H1 (cell line): ENCODE measurements at regions not wholly inside any gene's neighbourhood (a gene's known extent, or its start where the extent isn't known, plus 50 kb on each side); places are given as distances from the start of the nearest gene placed in this dataset.

Experiments used
- CTCF ChIA-PET: fragments of 300-600 bp; sonication (Branson Sonifier 250); formaldehyde crosslinking; loops from one replicate; lab custom pipeline; 2021; ENCODE audit not compliant: partially characterized antibody; lab: Charles Lee
- POLR2A ChIA-PET: fragments of 300-600 bp; sonication (Branson Sonifier 250); formaldehyde crosslinking; loops from one replicate; lab custom pipeline; 2021; ENCODE audit warnings: inconsistent platforms; ENCODE audit not compliant: partially characterized antibody; lab: Charles Lee
- DNase-seq, 2 experiments: peaks; one replicate each; pipeline versions ENCODE4 v3.0.0 to v3.0.0-alpha.2; 2010 to 2022; ENCODE audit warnings: low spot score in 2 of 2, low read depth in 1 of 2, mixed read lengths in 1 of 2
- FAIRE-seq: peaks from 2 replicates; lab custom pipeline; 2011; peaks lifted over from hg19 to GRCh38; lab: Jason Lieb, UNC
- H2AFZ ChIP-seq: 2 replicates; pipeline ENCODE4 v1.8.1; 2012; ENCODE audit warnings: low read length, inconsistent platforms
- H2AK5ac ChIP-seq: 2 replicates; pipeline ENCODE4 v1.6.1; 2013; ENCODE audit warnings: low read depth, low read length
- H2BK120ac ChIP-seq: replicated peaks from 2 replicates; pipeline ENCODE3; 2013; ENCODE audit warnings: low read depth, low read length, inconsistent platforms
- H2BK12ac ChIP-seq: 2 replicates; pipeline ENCODE4 v1.6.1; 2013; ENCODE audit warnings: low read depth, low read length
- H2BK15ac ChIP-seq: 2 replicates; pipeline ENCODE4 v1.6.1; 2013; ENCODE audit warnings: low read length
- H2BK20ac ChIP-seq: 2 replicates; pipeline ENCODE4 v1.6.1; 2013; ENCODE audit warnings: low read length
- H2BK5ac ChIP-seq: 2 replicates; pipeline ENCODE4 v1.6.1; 2013; ENCODE audit warnings: low read depth, low read length
- H3K14ac ChIP-seq: 2 replicates; pipeline ENCODE4 v1.6.1; 2013; ENCODE audit warnings: inconsistent platforms; ENCODE audit not compliant: insufficient read length
- H3K18ac ChIP-seq: 2 replicates; pipeline ENCODE4 v1.6.1; 2013; ENCODE audit warnings: low read length; ENCODE audit errors: extremely low read depth
- H3K23ac ChIP-seq: 2 replicates; pipeline ENCODE4 v1.6.1; 2013; ENCODE audit warnings: inconsistent platforms; ENCODE audit not compliant: insufficient read length
- H3K23me2 ChIP-seq: 2 replicates; pipeline ENCODE4 v1.6.1; 2013; ENCODE audit warnings: low read depth, low read length
- H3K27ac ChIP-seq: 2 replicates; pipeline ENCODE4 v1.6.1; 2011; ENCODE audit warnings: low read depth, low read length, inconsistent platforms
- H3K27me3 ChIP-seq, 4 experiments: replicated peaks in 1 of 4; 1 replicate in 1 of 4; 2 replicates in 3 of 4; pipeline versions ENCODE4 v1.6.1 to v1.8.1; 2011 to 2013; ENCODE audit warnings: low read length in 3 of 4, mild to moderate bottlenecking in 3 of 4, inconsistent platforms in 2 of 4, mixed read lengths in 2 of 4, moderate library complexity in 1 of 4; ENCODE audit not compliant: control insufficient read depth in 3 of 4, insufficient read depth in 3 of 4; ENCODE audit errors: extremely low read depth in 1 of 4
- H3K36me3 ChIP-seq, 4 experiments: 2 replicates each; pipeline versions ENCODE4 v1.6.1 to v1.8.1; 2011 to 2013; ENCODE audit warnings: mild to moderate bottlenecking in 4 of 4, low read length in 3 of 4, moderate library complexity in 2 of 4, control low read depth in 1 of 4, inconsistent platforms in 1 of 4; ENCODE audit not compliant: insufficient read depth in 4 of 4, control insufficient read depth in 2 of 4
- H3K4ac ChIP-seq: replicated peaks from 2 replicates; pipeline ENCODE3; 2013; ENCODE audit warnings: low read length, low read depth, mixed read lengths, inconsistent platforms; ENCODE audit not compliant: insufficient read length
- H3K4me1 ChIP-seq, 4 experiments: replicated peaks in 1 of 4; 1 replicate in 1 of 4; 2 replicates in 3 of 4; pipeline versions ENCODE4 v1.6.1 to v1.8.1; 2011 to 2013; ENCODE audit warnings: low read length in 3 of 4, inconsistent platforms in 2 of 4, mixed read lengths in 1 of 4; ENCODE audit not compliant: insufficient read depth in 4 of 4, control insufficient read depth in 3 of 4
- H3K4me2 ChIP-seq, 2 experiments: 2 replicates each; pipeline versions ENCODE4 v1.6.1 to v1.8.1; 2011 to 2013; ENCODE audit warnings: low read depth in 2 of 2, low read length in 2 of 2, control low read depth in 1 of 2, inconsistent platforms in 1 of 2, mild to moderate bottlenecking in 1 of 2; ENCODE audit not compliant: insufficient read depth in 1 of 2
- H3K4me3 ChIP-seq, 4 experiments: fragments of 200-600, 300-600 bp in 1 of 4; sonication (generic), shearing (Covaris generic), sonication (Bioruptor Twin) in 1 of 4; 2 replicates each; pipeline versions ENCODE4 v1.5.1 to v1.8.1; 2011 to 2016; ENCODE audit warnings: low read length in 4 of 4, low read depth in 3 of 4, control low read depth in 2 of 4, inconsistent platforms in 2 of 4, mild to moderate bottlenecking in 2 of 4, mixed read lengths in 1 of 4, moderate library complexity in 1 of 4; ENCODE audit not compliant: insufficient read depth in 2 of 4; ENCODE audit errors: extremely low read depth in 1 of 4
- H3K56ac ChIP-seq: replicated peaks from 2 replicates; pipeline ENCODE3; 2013; ENCODE audit warnings: low read depth, mild to moderate bottlenecking, mixed read lengths, low read length, inconsistent platforms; ENCODE audit not compliant: insufficient read length
- H3K79me1 ChIP-seq: 2 replicates; pipeline ENCODE4 v1.6.1; 2013; ENCODE audit warnings: low read depth, low read length, control low read depth
- H3K79me2 ChIP-seq, 2 experiments: 2 replicates each; pipeline versions ENCODE4 v1.6.1 to v1.8.1; 2012 to 2013; ENCODE audit warnings: low read length in 2 of 2, mild to moderate bottlenecking in 2 of 2, inconsistent platforms in 1 of 2; ENCODE audit not compliant: insufficient read depth in 2 of 2, control insufficient read depth in 1 of 2
- H3K9ac ChIP-seq, 4 experiments: replicated peaks in 1 of 4; 1 replicate in 1 of 4; 2 replicates in 3 of 4; pipeline versions ENCODE4 v1.6.1 to v1.8.1; 2011 to 2013; ENCODE audit warnings: low read depth in 3 of 4, low read length in 3 of 4, control low read depth in 2 of 4, mild to moderate bottlenecking in 2 of 4, moderate library complexity in 2 of 4, inconsistent platforms in 1 of 4; ENCODE audit errors: extremely low read depth in 1 of 4
- H3K9me3 ChIP-seq, 2 experiments: 2 replicates each; pipeline versions ENCODE4 v1.6.1 to v1.8.1; 2012 to 2013; ENCODE audit warnings: mild to moderate bottlenecking in 2 of 2, moderate library complexity in 2 of 2, control low read depth in 1 of 2, inconsistent platforms in 1 of 2, low read depth in 1 of 2, low read length in 1 of 2, mixed read lengths in 1 of 2; ENCODE audit not compliant: insufficient read depth in 2 of 2
- H4K20me1 ChIP-seq, 2 experiments: replicated peaks in 1 of 2; 2 replicates each; pipeline versions ENCODE3 to v1.8.1; 2011 to 2013; ENCODE audit warnings: inconsistent platforms in 2 of 2, low read length in 2 of 2, mild to moderate bottlenecking in 1 of 2; ENCODE audit not compliant: insufficient read depth in 2 of 2, control insufficient read depth in 1 of 2
- H4K5ac ChIP-seq: 2 replicates; pipeline ENCODE4 v1.6.1; 2013; ENCODE audit warnings: low read length, low read depth, mixed read lengths, inconsistent platforms; ENCODE audit not compliant: insufficient read length
- H4K8ac ChIP-seq: 2 replicates; pipeline ENCODE4 v1.8.0; 2013; ENCODE audit warnings: mild to moderate bottlenecking, moderate library complexity, low read length, inconsistent platforms; ENCODE audit not compliant: insufficient read depth; ENCODE audit errors: extremely low read depth
- H4K91ac ChIP-seq: replicated peaks from 2 replicates; pipeline ENCODE3; 2013; ENCODE audit warnings: low read length, mixed read lengths, inconsistent platforms; ENCODE audit not compliant: insufficient read length
- ATF3 ChIP-seq: IDR thresholded peaks from 2 replicates; pipeline ENCODE4 v1.6.1; 2011; ENCODE audit warnings: low read depth, mild to moderate bottlenecking, low read length; ENCODE audit not compliant: insufficient read depth
- CBX8 ChIP-seq: fragments of 300-800, 300-1000 bp; sonication (generic); IDR thresholded peaks from 2 replicates; pipeline ENCODE4 v1.7.1; 2016; ENCODE audit warnings: low read depth, low read length, borderline replicate concordance
- CHD2 ChIP-seq: IDR thresholded peaks from 2 replicates; pipeline ENCODE4 v1.6.1; 2012; ENCODE audit warnings: low read length, improper control_type of control experiment
- CREB1 ChIP-seq: IDR thresholded peaks from 2 replicates; pipeline ENCODE4 v1.6.1; 2012; ENCODE audit warnings: inconsistent platforms
- GTF2F1 ChIP-seq: IDR thresholded peaks from 2 replicates; pipeline ENCODE4 v1.6.1; 2012; ENCODE audit warnings: low read depth, low read length, improper control_type of control experiment, borderline replicate concordance
- HDAC6 ChIP-seq: IDR thresholded peaks from one replicate; pipeline ENCODE4 v1.7.1; 2012; ENCODE audit warnings: low read depth, mild to moderate bottlenecking, inconsistent platforms, low read length, moderate library complexity
- KDM1A ChIP-seq: fragments of 200-600, 300-600 bp; sonication (generic); IDR thresholded peaks from 2 replicates; pipeline ENCODE4 v1.7.1; 2016; ENCODE audit warnings: mild to moderate bottlenecking, low read length, borderline replicate concordance
- SAP30 ChIP-seq: fragments of 300-600 bp; sonication (generic); IDR thresholded peaks from 2 replicates; pipeline ENCODE4 v1.7.1; 2012; ENCODE audit warnings: low read length, moderate library complexity, mild to moderate bottlenecking, inconsistent platforms; ENCODE audit not compliant: insufficient read depth, insufficient replicate concordance
- SIN3A ChIP-seq, 2 experiments: IDR thresholded peaks in 1 of 2; conservative IDR thresholded peaks in 1 of 2; 2 replicates each; pipeline ENCODE4 v1.6.1; 2011 to 2012; ENCODE audit warnings: low read length in 2 of 2, improper control_type of control experiment in 1 of 2, low read depth in 1 of 2, mild to moderate bottlenecking in 1 of 2
- SIX5 ChIP-seq: IDR thresholded peaks from 2 replicates; pipeline ENCODE4 v1.6.1; 2011; ENCODE audit warnings: mild to moderate bottlenecking, low read depth, low read length
- SP1 ChIP-seq: IDR thresholded peaks from 2 replicates; pipeline ENCODE4 v1.6.1; 2011; ENCODE audit warnings: low read depth, low read length
- ZNF274 ChIP-seq: IDR thresholded peaks from 2 replicates; pipeline ENCODE4 v1.7.0; 2012; ENCODE audit warnings: low read length, borderline replicate concordance; ENCODE audit errors: extremely low read depth
- WGBS, 2 experiments: shearing (Covaris generic) in 1 of 2; methylation state at CpG; one replicate each; pipeline versions ENCODE4 v1.1.6 to v1.1.7; 2013 to 2015; ENCODE audit warnings: low lambda C conversion rate in 2 of 2, mixed read lengths in 2 of 2, inconsistent platforms in 1 of 2, low coverage in 1 of 2, missing lambda C conversion rate in 1 of 2; ENCODE audit not compliant: insufficient replicate concordance in 2 of 2, insufficient coverage in 1 of 2, insufficient read length in 1 of 2; ENCODE audit errors: extremely low coverage in 1 of 2, missing lambda C conversion rate in 1 of 2; 5-methylcytosine and 5-hydroxymethylcytosine counted together

DNA sequence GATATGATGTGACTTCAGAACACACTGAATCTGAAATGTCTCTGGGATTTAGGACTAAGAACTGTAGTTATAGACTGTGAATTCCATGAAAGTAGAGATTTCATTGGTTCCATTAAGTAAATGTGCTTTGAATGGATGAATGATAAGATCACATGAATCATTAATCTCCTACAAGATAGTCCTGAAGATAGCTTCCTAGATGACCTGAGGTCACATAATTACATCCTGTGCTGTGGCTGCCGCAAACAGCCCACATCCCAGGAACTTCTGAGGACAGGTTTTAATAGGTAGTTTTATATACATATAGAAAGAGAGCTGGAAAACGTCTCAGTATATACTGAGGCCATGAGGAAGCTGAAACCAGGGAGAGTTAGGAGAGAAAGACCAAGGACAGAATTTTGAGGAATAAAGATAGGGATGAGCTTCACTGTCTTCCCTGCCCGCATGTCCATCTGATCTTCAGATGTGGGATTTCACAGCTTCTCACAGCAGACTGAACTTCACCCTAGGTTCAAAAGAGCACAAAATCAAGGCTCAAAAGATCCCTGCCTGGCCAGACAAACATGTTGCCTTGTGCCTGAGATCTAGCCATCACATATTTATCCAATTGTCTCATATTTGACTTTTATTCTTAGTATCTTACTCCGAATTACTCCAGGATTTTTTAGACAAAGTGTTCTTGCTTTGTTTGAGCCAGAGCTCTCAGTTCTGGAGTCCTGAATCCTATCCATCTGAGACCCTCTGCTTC is 188.2 kb downstream of the IRS1 start:
- H3K79me2 ChIP-seq = no peaks in the 10 kb centered on the region
- H4K20me1 ChIP-seq = no peaks in the 10 kb centered on the region
- no peak overlapping the region for H3K4me2 ChIP-seq
- no peak overlapping the region for H3K4ac ChIP-seq
- no peak overlapping the region for H4K5ac ChIP-seq
- H3K4me1 ChIP-seq = no peaks in the 10 kb centered on the region
- H3K79me1 ChIP-seq = no peaks in the 10 kb centered on the region
- H3K56ac ChIP-seq = no peak overlapping the region
- WGBS, 2 experiments = 95% methylated on average over 4 of the region's 4 CpGs; no CpG with 5 or more reads in 1 of the 2 experiments
- H3K23me2 ChIP-seq = no peaks in the 10 kb centered on the region
- no peak overlapping the region for H3K4me3 ChIP-seq
- H2BK15ac ChIP-seq = no peak overlapping the region
- H3K18ac ChIP-seq = no peak overlapping the region
- H2AK5ac ChIP-seq = no peak overlapping the region
- no peaks in the 10 kb centered on the region for H3K27me3 ChIP-seq
- H3K9ac ChIP-seq = no peak overlapping the region
- no peak overlapping the region for H4K91ac ChIP-seq
- ChIA-PET CTCF (interaction anchor here (0.9 to 1.7 kb wide), 3 partner anchors 8 to 16 kb away, joined by 4 to 9 read pairs (median 4); no protein-coding TSS in a partner anchor), POLR2A (no interaction called here)
- TF ChIP-seq SP1 = no peak
- TF ChIP-seq SIX5 = no peak
- TF ChIP-seq CREB1 = no peak
- TF ChIP-seq GTF2F1 = no peak
- no peak for TF ChIP-seq CHD2
- TF ChIP-seq SIN3A (conservative IDR thresholded peaks at IDR 0.05 in 1 of 2, IDR thresholded peaks at IDR 0.05 in 1 of 2; ENCODE audit: low read depth in 1 of 2, low read length in 2 of 2) = no peak
- no peak for TF ChIP-seq ATF3
- no peak for TF ChIP-seq CBX8
- no peak for TF ChIP-seq SAP30
- TF ChIP-seq ZNF274 = no peak
- TF ChIP-seq HDAC6 = no peak
- TF ChIP-seq KDM1A = no peak
- no peaks in the 10 kb centered on the region for H3K36me3 ChIP-seq
- H2BK5ac ChIP-seq = no peak overlapping the region
- H2BK20ac ChIP-seq = no peak overlapping the region
- no peak overlapping the region for H4K8ac ChIP-seq
- no peak overlapping the region for H3K27ac ChIP-seq
- no peak overlapping the region for H2BK12ac ChIP-seq
- no peak overlapping the region for H2BK120ac ChIP-seq
- no peak overlapping the region for H3K23ac ChIP-seq
- no peak overlapping the region for H3K14ac ChIP-seq
- no peak for FAIRE-seq
- no peaks in the 10 kb centered on the region for H3K9me3 ChIP-seq
- no peak overlapping the region for H2AFZ ChIP-seq
- no peak for DNase-seq
